Testis (tissue), 2 donors: ENCODE measurements at regions not wholly inside any gene's neighbourhood (a gene's known extent, or its start where the extent isn't known, plus 50 kb on each side); places are given as distances from the start of the nearest gene placed in this dataset.

Experiments used
- POLR2A ChIP-seq: fragments of 450-650 bp; IDR thresholded peaks from one replicate; pipeline ENCODE4 v1.6.1; 2017; ENCODE audit warnings: antibody characterized with exemption, mild to moderate bottlenecking, moderate library complexity
- TF ChIP-seq, protein P1 (sequence below), 3 experiments: fragments of 450-650 bp in 2 of 3; fragments of 200-600 bp in 1 of 3; sonication (generic) in 1 of 3; IDR thresholded peaks; one replicate each; pipeline ENCODE4 v1.5.1; 2016 to 2019; ENCODE audit warnings: antibody characterized with exemption in 3 of 3, mild to moderate bottlenecking in 2 of 3, moderate library complexity in 1 of 3

DNA sequence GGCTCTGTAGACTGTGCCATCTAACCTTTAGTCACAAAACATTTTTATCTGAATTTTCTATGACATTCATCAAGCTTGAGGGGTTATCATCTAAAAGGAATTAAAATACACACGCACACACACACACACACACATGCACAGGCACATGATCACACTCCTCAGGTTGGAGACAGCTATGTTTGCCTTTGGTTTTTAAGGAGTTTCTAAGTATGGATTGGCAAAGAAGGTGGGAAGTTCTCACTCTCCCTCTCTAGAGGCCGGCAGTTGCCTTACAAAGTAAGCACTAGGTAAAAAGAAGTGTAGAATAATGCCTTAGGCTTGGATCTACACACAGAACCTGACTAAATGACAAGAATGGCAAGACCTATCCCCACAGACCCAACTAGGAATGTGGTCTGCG, 437.1 kb downstream of the ZEB2 start:
- TF ChIP-seq, protein P1, sequence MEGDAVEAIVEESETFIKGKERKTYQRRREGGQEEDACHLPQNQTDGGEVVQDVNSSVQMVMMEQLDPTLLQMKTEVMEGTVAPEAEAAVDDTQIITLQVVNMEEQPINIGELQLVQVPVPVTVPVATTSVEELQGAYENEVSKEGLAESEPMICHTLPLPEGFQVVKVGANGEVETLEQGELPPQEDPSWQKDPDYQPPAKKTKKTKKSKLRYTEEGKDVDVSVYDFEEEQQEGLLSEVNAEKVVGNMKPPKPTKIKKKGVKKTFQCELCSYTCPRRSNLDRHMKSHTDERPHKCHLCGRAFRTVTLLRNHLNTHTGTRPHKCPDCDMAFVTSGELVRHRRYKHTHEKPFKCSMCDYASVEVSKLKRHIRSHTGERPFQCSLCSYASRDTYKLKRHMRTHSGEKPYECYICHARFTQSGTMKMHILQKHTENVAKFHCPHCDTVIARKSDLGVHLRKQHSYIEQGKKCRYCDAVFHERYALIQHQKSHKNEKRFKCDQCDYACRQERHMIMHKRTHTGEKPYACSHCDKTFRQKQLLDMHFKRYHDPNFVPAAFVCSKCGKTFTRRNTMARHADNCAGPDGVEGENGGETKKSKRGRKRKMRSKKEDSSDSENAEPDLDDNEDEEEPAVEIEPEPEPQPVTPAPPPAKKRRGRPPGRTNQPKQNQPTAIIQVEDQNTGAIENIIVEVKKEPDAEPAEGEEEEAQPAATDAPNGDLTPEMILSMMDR (IDR thresholded peaks at IDR 0.05), result no peak
- no peak for TF ChIP-seq POLR2A
